GM23338 (cell line): ENCODE measurements at regions not wholly inside any gene's neighbourhood (a gene's known extent, or its start where the extent isn't known, plus 50 kb on each side); places are given as distances from the start of the nearest gene placed in this dataset.

ENCODE experiments used
- ATAC-seq: fragments of 200-7000 bp; cut with Tn5 transposase; 3 replicates; pipeline ENCODE4 v1.9.1; 2020
- DNase-seq: peaks from one replicate; pipeline ENCODE4 v3.0.0-alpha.2; 2015; ENCODE audit warnings: low spot score
- H2AFZ ChIP-seq: fragments of 200-600 bp; sonication (generic); 2 replicates; pipeline ENCODE4 v1.8.0; 2016; ENCODE audit warnings: antibody characterized with exemption, mild to moderate bottlenecking, moderate library complexity
- H3F3A ChIP-seq: fragments of 200-600 bp; sonication (generic); replicated peaks from 2 replicates; pipeline ENCODE4 v1.8.0; 2017; ENCODE audit warnings: antibody characterized with exemption, mixed run types, low read depth
- H3K27ac ChIP-seq: fragments of 200-600 bp; sonication (generic); 2 replicates; pipeline ENCODE4 v1.6.1; 2016; ENCODE audit warnings: low read depth
- H3K27me3 ChIP-seq: fragments of 200-600 bp; sonication (generic); 2 replicates; pipeline ENCODE4 v1.8.0; 2016; ENCODE audit warnings: mild to moderate bottlenecking, mixed run types, moderate library complexity; ENCODE audit not compliant: insufficient read depth
- H3K36me3 ChIP-seq: fragments of 200-600 bp; sonication (generic); 2 replicates; pipeline ENCODE4 v1.8.0; 2016; ENCODE audit warnings: mild to moderate bottlenecking; ENCODE audit not compliant: insufficient read depth
- H3K4me1 ChIP-seq: fragments of 200-600 bp; sonication (generic); 2 replicates; pipeline ENCODE4 v1.8.0; 2016; ENCODE audit warnings: mild to moderate bottlenecking, moderate library complexity; ENCODE audit not compliant: insufficient read depth
- H3K4me2 ChIP-seq: fragments of 200-600 bp; sonication (generic); 2 replicates; pipeline ENCODE4 v1.7.1; 2017; ENCODE audit warnings: mixed run types
- H3K4me3 ChIP-seq: fragments of 200-600 bp; sonication (generic); 2 replicates; pipeline ENCODE4 v1.6.1; 2016; ENCODE audit warnings: mixed run types
- H3K79me2 ChIP-seq: fragments of 200-600 bp; sonication (generic); replicated peaks from 2 replicates; pipeline ENCODE4 v1.8.0; 2017; ENCODE audit warnings: mild to moderate bottlenecking; ENCODE audit not compliant: insufficient read depth
- H3K9me2 ChIP-seq: fragments of 200-600 bp; sonication (generic); 2 replicates; pipeline ENCODE4 v1.8.0; 2017; ENCODE audit not compliant: insufficient read depth
- H4K20me1 ChIP-seq: fragments of 200-600 bp; sonication (generic); replicated peaks from 2 replicates; pipeline ENCODE4 v1.8.0; 2017; ENCODE audit warnings: mild to moderate bottlenecking; ENCODE audit not compliant: insufficient read depth
- H3K27ac Mint-ChIP-seq: 2 replicates; pipeline ENCODE4 v1.8.0; 2020; ENCODE audit warnings: inconsistent platforms, mild to moderate bottlenecking, moderate library complexity, mixed read lengths
- H3K27me3 Mint-ChIP-seq: 3 replicates; pipeline ENCODE4 v1.8.0; 2022; ENCODE audit warnings: low read depth, mild to moderate bottlenecking, moderate library complexity, mixed read lengths, inconsistent platforms; ENCODE audit not compliant: insufficient read depth, poor library complexity
- H3K36me3 Mint-ChIP-seq: 3 replicates; pipeline ENCODE4 v1.8.0; 2021; ENCODE audit warnings: low read depth, mild to moderate bottlenecking, inconsistent platforms, moderate library complexity, mixed read lengths
- H3K4me1 Mint-ChIP-seq: 3 replicates; pipeline ENCODE4 v1.8.0; 2020; ENCODE audit warnings: mild to moderate bottlenecking, inconsistent platforms, mixed read lengths
- H3K4me3 Mint-ChIP-seq: 3 replicates; pipeline ENCODE4 v1.8.0; 2021; ENCODE audit warnings: moderate library complexity, mild to moderate bottlenecking, inconsistent platforms, mixed read lengths
- H3K9me3 Mint-ChIP-seq: 3 replicates; pipeline ENCODE4 v1.8.0; 2020; ENCODE audit warnings: moderate library complexity, mild to moderate bottlenecking, inconsistent platforms, mixed read lengths
- CREB1 ChIP-seq: fragments of 250-450 bp; sonication (Bioruptor Pico); IDR thresholded peaks from 2 replicates; pipeline ENCODE4 v1.5.0; 2020; ENCODE audit warnings: low read depth, mild to moderate bottlenecking, moderate library complexity
- EZH2 ChIP-seq: fragments of 200-600 bp; sonication (generic); IDR thresholded peaks from one replicate; pipeline ENCODE4 v1.8.0; 2017; ENCODE audit warnings: antibody characterized with exemption, mild to moderate bottlenecking, low read depth; ENCODE audit not compliant: unreplicated experiment
- EZH2phosphoT487 ChIP-seq: fragments of 200-600 bp; sonication (generic); IDR thresholded peaks from one replicate; pipeline ENCODE4 v1.8.1; 2018; ENCODE audit warnings: antibody characterized with exemption; ENCODE audit not compliant: unreplicated experiment
- JUNB ChIP-seq: IDR thresholded peaks from one replicate; pipeline ENCODE4 v1.6.1; 2016; ENCODE audit warnings: antibody characterized with exemption; ENCODE audit not compliant: unreplicated experiment
- NANOG ChIP-seq: IDR thresholded peaks from 2 replicates; pipeline ENCODE4 v1.6.1; 2016; ENCODE audit warnings: antibody characterized with exemption, borderline replicate concordance
- POLR2AphosphoS5 ChIP-seq: IDR thresholded peaks from 2 replicates; pipeline ENCODE4 v1.6.1; 2016; ENCODE audit warnings: antibody characterized with exemption, low read depth
- ZNF114 ChIP-seq: fragments of 250-450 bp; sonication (Bioruptor Pico); IDR thresholded peaks from 2 replicates; pipeline ENCODE4 v1.5.0; 2020; ENCODE audit warnings: mild to moderate bottlenecking, moderate library complexity
- ZNF331 ChIP-seq: fragments of 250-450 bp; sonication (Bioruptor Pico); IDR thresholded peaks from 2 replicates; pipeline ENCODE4 v1.5.0; 2020; ENCODE audit warnings: low read depth, mild to moderate bottlenecking, moderate library complexity
- TF ChIP-seq, protein P1 (sequence below), 2 experiments: fragments of 200-600 bp in 1 of 2; sonication (generic) in 1 of 2; conservative IDR thresholded peaks; 2 replicates each; pipeline versions ENCODE4 v1.5.1 to v1.6.1; 2016 to 2017; ENCODE audit warnings: antibody characterized with exemption in 2 of 2, low read depth in 2 of 2, mild to moderate bottlenecking in 2 of 2, moderate library complexity in 1 of 2
- TF ChIP-seq, protein P2 (sequence below): IDR thresholded peaks from one replicate; pipeline ENCODE4 v1.6.1; 2018; ENCODE audit warnings: antibody characterized with exemption; ENCODE audit not compliant: unreplicated experiment
- TF ChIP-seq, protein P3 (sequence below): IDR thresholded peaks from 2 replicates; pipeline ENCODE4 v1.6.1; 2016; ENCODE audit warnings: antibody characterized with exemption
- TF ChIP-seq, protein P4 (sequence below): fragments of 250-450 bp; sonication (Bioruptor Pico); IDR thresholded peaks from 2 replicates; pipeline ENCODE4 v1.5.0; 2020; ENCODE audit warnings: mild to moderate bottlenecking, moderate library complexity

DNA sequence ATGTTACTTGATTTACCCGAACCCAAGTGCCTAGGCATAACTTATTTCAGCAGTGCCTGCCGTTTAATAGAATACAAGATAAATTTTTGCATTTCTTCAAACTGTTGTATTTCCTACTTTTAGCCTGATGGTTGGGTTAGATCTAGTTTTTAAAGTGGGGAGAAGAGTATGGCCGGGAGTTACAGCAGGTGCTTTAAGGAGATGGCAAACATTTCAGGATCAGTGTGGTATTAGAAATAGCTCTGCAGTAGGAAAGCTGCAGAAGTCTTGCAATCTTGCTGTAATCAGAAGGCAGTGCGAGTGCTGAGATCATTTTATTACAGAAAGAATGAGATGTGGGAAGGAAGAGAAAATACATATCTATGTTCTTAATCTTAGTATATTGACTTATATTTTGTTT is 977.8 kb upstream of the TENM3 start:
- H4K20me1 ChIP-seq, result no peaks in the 10 kb centered on the region
- no peaks in the 10 kb centered on the region for H3K36me3 ChIP-seq
- no peak for ATAC-seq

More for the DNA sequence above, 977.8 kb upstream of the TENM3 start:
- Mint-ChIP-seq H3K27ac (no peak overlapping the region), H3K4me3 (no peak overlapping the region), H3K4me1 (peaks cover 23% of the 10 kb centered on the region; the same call in 2 of the 3 replicates), H3K27me3 (peaks cover 2% of the 10 kb centered on the region), H3K9me3 (no peaks in the 10 kb centered on the region), H3K36me3 (no peaks in the 10 kb centered on the region)
- peaks cover 8% of the 10 kb centered on the region; the same call in 1 of the 2 replicates for H3K4me1 ChIP-seq
- no peak overlapping the region for H3K4me3 ChIP-seq
- no peak for DNase-seq
- TF ChIP-seq, protein P1, sequence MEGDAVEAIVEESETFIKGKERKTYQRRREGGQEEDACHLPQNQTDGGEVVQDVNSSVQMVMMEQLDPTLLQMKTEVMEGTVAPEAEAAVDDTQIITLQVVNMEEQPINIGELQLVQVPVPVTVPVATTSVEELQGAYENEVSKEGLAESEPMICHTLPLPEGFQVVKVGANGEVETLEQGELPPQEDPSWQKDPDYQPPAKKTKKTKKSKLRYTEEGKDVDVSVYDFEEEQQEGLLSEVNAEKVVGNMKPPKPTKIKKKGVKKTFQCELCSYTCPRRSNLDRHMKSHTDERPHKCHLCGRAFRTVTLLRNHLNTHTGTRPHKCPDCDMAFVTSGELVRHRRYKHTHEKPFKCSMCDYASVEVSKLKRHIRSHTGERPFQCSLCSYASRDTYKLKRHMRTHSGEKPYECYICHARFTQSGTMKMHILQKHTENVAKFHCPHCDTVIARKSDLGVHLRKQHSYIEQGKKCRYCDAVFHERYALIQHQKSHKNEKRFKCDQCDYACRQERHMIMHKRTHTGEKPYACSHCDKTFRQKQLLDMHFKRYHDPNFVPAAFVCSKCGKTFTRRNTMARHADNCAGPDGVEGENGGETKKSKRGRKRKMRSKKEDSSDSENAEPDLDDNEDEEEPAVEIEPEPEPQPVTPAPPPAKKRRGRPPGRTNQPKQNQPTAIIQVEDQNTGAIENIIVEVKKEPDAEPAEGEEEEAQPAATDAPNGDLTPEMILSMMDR (conservative IDR thresholded peaks at IDR 0.05; ENCODE audit: low read depth in 2 of 2), result no peak
- TF ChIP-seq, protein P2, sequence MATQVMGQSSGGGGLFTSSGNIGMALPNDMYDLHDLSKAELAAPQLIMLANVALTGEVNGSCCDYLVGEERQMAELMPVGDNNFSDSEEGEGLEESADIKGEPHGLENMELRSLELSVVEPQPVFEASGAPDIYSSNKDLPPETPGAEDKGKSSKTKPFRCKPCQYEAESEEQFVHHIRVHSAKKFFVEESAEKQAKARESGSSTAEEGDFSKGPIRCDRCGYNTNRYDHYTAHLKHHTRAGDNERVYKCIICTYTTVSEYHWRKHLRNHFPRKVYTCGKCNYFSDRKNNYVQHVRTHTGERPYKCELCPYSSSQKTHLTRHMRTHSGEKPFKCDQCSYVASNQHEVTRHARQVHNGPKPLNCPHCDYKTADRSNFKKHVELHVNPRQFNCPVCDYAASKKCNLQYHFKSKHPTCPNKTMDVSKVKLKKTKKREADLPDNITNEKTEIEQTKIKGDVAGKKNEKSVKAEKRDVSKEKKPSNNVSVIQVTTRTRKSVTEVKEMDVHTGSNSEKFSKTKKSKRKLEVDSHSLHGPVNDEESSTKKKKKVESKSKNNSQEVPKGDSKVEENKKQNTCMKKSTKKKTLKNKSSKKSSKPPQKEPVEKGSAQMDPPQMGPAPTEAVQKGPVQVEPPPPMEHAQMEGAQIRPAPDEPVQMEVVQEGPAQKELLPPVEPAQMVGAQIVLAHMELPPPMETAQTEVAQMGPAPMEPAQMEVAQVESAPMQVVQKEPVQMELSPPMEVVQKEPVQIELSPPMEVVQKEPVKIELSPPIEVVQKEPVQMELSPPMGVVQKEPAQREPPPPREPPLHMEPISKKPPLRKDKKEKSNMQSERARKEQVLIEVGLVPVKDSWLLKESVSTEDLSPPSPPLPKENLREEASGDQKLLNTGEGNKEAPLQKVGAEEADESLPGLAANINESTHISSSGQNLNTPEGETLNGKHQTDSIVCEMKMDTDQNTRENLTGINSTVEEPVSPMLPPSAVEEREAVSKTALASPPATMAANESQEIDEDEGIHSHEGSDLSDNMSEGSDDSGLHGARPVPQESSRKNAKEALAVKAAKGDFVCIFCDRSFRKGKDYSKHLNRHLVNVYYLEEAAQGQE, result no peak
- TF ChIP-seq, protein P3, sequence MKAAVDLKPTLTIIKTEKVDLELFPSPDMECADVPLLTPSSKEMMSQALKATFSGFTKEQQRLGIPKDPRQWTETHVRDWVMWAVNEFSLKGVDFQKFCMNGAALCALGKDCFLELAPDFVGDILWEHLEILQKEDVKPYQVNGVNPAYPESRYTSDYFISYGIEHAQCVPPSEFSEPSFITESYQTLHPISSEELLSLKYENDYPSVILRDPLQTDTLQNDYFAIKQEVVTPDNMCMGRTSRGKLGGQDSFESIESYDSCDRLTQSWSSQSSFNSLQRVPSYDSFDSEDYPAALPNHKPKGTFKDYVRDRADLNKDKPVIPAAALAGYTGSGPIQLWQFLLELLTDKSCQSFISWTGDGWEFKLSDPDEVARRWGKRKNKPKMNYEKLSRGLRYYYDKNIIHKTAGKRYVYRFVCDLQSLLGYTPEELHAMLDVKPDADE, result no peak
- TF ChIP-seq, protein P4, sequence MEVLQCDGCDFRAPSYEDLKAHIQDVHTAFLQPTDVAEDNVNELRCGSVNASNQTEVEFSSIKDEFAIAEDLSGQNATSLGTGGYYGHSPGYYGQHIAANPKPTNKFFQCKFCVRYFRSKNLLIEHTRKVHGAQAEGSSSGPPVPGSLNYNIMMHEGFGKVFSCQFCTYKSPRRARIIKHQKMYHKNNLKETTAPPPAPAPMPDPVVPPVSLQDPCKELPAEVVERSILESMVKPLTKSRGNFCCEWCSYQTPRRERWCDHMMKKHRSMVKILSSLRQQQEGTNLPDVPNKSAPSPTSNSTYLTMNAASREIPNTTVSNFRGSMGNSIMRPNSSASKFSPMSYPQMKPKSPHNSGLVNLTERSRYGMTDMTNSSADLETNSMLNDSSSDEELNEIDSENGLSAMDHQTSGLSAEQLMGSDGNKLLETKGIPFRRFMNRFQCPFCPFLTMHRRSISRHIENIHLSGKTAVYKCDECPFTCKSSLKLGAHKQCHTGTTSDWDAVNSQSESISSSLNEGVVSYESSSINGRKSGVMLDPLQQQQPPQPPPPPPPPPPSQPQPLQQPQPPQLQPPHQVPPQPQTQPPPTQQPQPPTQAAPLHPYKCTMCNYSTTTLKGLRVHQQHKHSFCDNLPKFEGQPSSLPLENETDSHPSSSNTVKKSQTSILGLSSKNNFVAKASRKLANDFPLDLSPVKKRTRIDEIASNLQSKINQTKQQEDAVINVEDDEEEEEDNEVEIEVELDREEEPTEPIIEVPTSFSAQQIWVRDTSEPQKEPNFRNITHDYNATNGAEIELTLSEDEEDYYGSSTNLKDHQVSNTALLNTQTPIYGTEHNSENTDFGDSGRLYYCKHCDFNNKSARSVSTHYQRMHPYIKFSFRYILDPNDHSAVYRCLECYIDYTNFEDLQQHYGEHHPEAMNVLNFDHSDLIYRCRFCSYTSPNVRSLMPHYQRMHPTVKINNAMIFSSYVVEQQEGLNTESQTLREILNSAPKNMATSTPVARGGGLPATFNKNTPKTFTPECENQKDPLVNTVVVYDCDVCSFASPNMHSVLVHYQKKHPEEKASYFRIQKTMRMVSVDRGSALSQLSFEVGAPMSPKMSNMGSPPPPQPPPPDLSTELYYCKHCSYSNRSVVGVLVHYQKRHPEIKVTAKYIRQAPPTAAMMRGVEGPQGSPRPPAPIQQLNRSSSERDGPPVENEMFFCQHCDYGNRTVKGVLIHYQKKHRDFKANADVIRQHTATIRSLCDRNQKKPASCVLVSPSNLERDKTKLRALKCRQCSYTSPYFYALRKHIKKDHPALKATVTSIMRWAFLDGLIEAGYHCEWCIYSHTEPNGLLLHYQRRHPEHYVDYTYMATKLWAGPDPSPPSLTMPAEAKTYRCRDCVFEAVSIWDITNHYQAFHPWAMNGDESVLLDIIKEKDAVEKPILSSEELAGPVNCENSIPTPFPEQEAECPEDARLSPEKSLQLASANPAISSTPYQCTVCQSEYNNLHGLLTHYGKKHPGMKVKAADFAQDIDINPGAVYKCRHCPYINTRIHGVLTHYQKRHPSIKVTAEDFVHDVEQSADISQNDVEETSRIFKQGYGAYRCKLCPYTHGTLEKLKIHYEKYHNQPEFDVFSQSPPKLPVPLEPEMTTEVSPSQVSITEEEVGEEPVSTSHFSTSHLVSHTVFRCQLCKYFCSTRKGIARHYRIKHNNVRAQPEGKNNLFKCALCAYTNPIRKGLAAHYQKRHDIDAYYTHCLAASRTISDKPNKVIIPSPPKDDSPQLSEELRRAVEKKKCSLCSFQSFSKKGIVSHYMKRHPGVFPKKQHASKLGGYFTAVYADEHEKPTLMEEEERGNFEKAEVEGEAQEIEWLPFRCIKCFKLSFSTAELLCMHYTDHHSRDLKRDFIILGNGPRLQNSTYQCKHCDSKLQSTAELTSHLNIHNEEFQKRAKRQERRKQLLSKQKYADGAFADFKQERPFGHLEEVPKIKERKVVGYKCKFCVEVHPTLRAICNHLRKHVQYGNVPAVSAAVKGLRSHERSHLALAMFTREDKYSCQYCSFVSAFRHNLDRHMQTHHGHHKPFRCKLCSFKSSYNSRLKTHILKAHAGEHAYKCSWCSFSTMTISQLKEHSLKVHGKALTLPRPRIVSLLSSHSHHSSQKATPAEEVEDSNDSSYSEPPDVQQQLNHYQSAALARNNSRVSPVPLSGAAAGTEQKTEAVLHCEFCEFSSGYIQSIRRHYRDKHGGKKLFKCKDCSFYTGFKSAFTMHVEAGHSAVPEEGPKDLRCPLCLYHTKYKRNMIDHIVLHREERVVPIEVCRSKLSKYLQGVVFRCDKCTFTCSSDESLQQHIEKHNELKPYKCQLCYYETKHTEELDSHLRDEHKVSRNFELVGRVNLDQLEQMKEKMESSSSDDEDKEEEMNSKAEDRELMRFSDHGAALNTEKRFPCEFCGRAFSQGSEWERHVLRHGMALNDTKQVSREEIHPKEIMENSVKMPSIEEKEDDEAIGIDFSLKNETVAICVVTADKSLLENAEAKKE (CRISPR knock-in tag), result no peak
- no peak for TF ChIP-seq JUNB
- TF ChIP-seq NANOG, result no peak
- TF ChIP-seq POLR2AphosphoS5, result no peak
- TF ChIP-seq ZNF114, result no peak
- no peak for TF ChIP-seq CREB1
- no peak for TF ChIP-seq EZH2
- no peak for TF ChIP-seq EZH2phosphoT487
- no peak for TF ChIP-seq ZNF331 (CRISPR knock-in tag)
- H3K79me2 ChIP-seq, result no peaks in the 10 kb centered on the region
- H3K27me3 ChIP-seq, result no peaks in the 10 kb centered on the region
- H2AFZ ChIP-seq, result no peak overlapping the region
- no peaks in the 10 kb centered on the region for H3K9me2 ChIP-seq
- no peak overlapping the region for H3K4me2 ChIP-seq
- no peaks in the 10 kb centered on the region for H3F3A ChIP-seq
- no peak overlapping the region for H3K27ac ChIP-seq
